HK-2 (cell line): ENCODE measurements at regions not wholly inside any gene's neighbourhood (a gene's known extent, or its start where the extent isn't known, plus 50 kb on each side); places are given as distances from the start of the nearest gene placed in this dataset.
"Not testable (repeated sequence)": the region's sequence is repeated elsewhere in the genome, so short reads cannot be mapped to it uniquely, and the experiment has no call there.

ENCODE experiments used
- DNase-seq: peaks from one replicate; pipeline ENCODE4 v3.0.0-alpha.2; 2018; ENCODE audit not compliant: unreplicated experiment

GRCh38 chr9:63450836-63451235 lies 1834.2 kb downstream of the FOXD4L5 start:
- DNase-seq = not testable (repeated sequence)

- DNase-seq = not testable (repeated sequence)
Observed at GRCh38 chr9:63425123-63425522, 1859.9 kb downstream of the FOXD4L5 start.

- not testable (repeated sequence) for DNase-seq
Observed at GRCh38 chr9:63390897-63391296, 1894.1 kb downstream of the FOXD4L5 start.

- DNase-seq = not testable (repeated sequence)
Observed at GRCh38 chr9:63385479-63385878, 1899.5 kb downstream of the FOXD4L5 start.

GRCh38 chr9:63379864-63380263 lies 1905.1 kb downstream of the FOXD4L5 start:
- DNase-seq = not testable (repeated sequence)

GRCh38 chr9:63354219-63354618 lies 1930.8 kb downstream of the FOXD4L5 start:
- not testable (repeated sequence) for DNase-seq

- not testable (repeated sequence) for DNase-seq
Observed at GRCh38 chr9:63347347-63347746, 1937.7 kb downstream of the FOXD4L5 start.

- peak; percentile 10 for DNase-seq
Observed at GRCh38 chr9:63346310-63347048, 1938.5 kb downstream of the FOXD4L5 start.

GRCh38 chr9:63344408-63344807 lies 1940.6 kb downstream of the FOXD4L5 start:
- not testable (repeated sequence) for DNase-seq

- DNase-seq = not testable (repeated sequence)
Observed at GRCh38 chr9:63342528-63342927, 1942.5 kb downstream of the FOXD4L5 start.

GRCh38 chr9:63337899-63338604 lies 1947.0 kb downstream of the FOXD4L5 start:
- not testable (repeated sequence) for DNase-seq

- DNase-seq = not testable (repeated sequence)
Observed at GRCh38 chr9:63335286-63335685, 1949.7 kb downstream of the FOXD4L5 start.

- DNase-seq = not testable (repeated sequence)
Observed at GRCh38 chr9:63334187-63334586, 1950.8 kb downstream of the FOXD4L5 start.

- DNase-seq = not testable (repeated sequence)
Observed at GRCh38 chr9:63333083-63333482, 1951.9 kb downstream of the FOXD4L5 start.

- not testable (repeated sequence) for DNase-seq
Observed at GRCh38 chr9:63328313-63328712, 1956.7 kb downstream of the FOXD4L5 start.

- not testable (repeated sequence) for DNase-seq
Observed at GRCh38 chr9:63327211-63327610, 1957.8 kb downstream of the FOXD4L5 start.

GRCh38 chr9:63326665-63327064 lies 1958.3 kb downstream of the FOXD4L5 start:
- DNase-seq = not testable (repeated sequence)

GRCh38 chr9:63325696-63326095 lies 1959.3 kb downstream of the FOXD4L5 start:
- not testable (repeated sequence) for DNase-seq

GRCh38 chr9:63318093-63318492 lies 1966.9 kb downstream of the FOXD4L5 start:
- DNase-seq = not testable (repeated sequence)

- DNase-seq = not testable (repeated sequence)
Observed at GRCh38 chr9:63315387-63315786, 1969.6 kb downstream of the FOXD4L5 start.

- DNase-seq = not testable (repeated sequence)
Observed at GRCh38 chr9:63296848-63297247, 1988.2 kb downstream of the FOXD4L5 start.

GRCh38 chr9:63296366-63296765 lies 1988.6 kb downstream of the FOXD4L5 start:
- DNase-seq = not testable (repeated sequence)

- DNase-seq = not testable (repeated sequence)
Observed at GRCh38 chr9:63289971-63290370, 1995.0 kb downstream of the FOXD4L5 start.
